WERI-Rb-1 (cell line): ENCODE measurements at regions not wholly inside any gene's neighbourhood (a gene's known extent, or its start where the extent isn't known, plus 50 kb on each side); places are given as distances from the start of the nearest gene placed in this dataset.

Experiments
- DNase-seq: peaks from one replicate; pipeline ENCODE4 v3.0.0-alpha.2; 2020
- H3K27ac ChIP-seq: fragments of 250-450 bp; sonication (Bioruptor Pico); 2 replicates; pipeline ENCODE4 v1.5.1; 2020; ENCODE audit warnings: mild to moderate bottlenecking, moderate library complexity
- H3K27me3 ChIP-seq: fragments of 250-450 bp; sonication (Bioruptor Pico); 2 replicates; pipeline ENCODE4 v1.5.1; 2021; ENCODE audit warnings: mild to moderate bottlenecking, low read depth, moderate library complexity; ENCODE audit not compliant: insufficient read depth, severe bottlenecking
- H3K36me3 ChIP-seq: fragments of 250-450 bp; sonication (Bioruptor Pico); 2 replicates; pipeline ENCODE4 v1.5.1; 2020; ENCODE audit warnings: mild to moderate bottlenecking, moderate library complexity
- H3K4me3 ChIP-seq: 2 replicates; pipeline ENCODE4 v1.5.1; 2011; ENCODE audit warnings: low read depth, mild to moderate bottlenecking, control low read depth, low read length
- H3K9me3 ChIP-seq: fragments of 250-450 bp; sonication (Bioruptor Pico); 2 replicates; pipeline ENCODE4 v1.5.1; 2021; ENCODE audit warnings: mild to moderate bottlenecking, moderate library complexity; ENCODE audit not compliant: severe bottlenecking
- CTCF ChIP-seq: IDR thresholded peaks from 2 replicates; pipeline ENCODE4 v1.5.1; 2011; ENCODE audit warnings: low read depth, mild to moderate bottlenecking, control low read depth, inconsistent platforms, low read length

- H3K27me3 ChIP-seq: no peaks in the 10 kb centered on the region
- H3K27ac ChIP-seq: no peak overlapping the region
- no peaks in the 10 kb centered on the region for H3K9me3 ChIP-seq
- H3K4me3 ChIP-seq: no peak overlapping the region
- DNase-seq: no peak
- no peak for TF ChIP-seq CTCF
- H3K36me3 ChIP-seq: no peaks in the 10 kb centered on the region
Observed at GRCh38 chr14:81802341-81802740, 268.7 kb upstream of the SEL1L start.

GRCh38 chr14:81805785-81806184 lies 272.1 kb upstream of the SEL1L start:
- no peak for TF ChIP-seq CTCF
- no peaks in the 10 kb centered on the region for H3K27me3 ChIP-seq
- no peaks in the 10 kb centered on the region for H3K36me3 ChIP-seq

DNA sequence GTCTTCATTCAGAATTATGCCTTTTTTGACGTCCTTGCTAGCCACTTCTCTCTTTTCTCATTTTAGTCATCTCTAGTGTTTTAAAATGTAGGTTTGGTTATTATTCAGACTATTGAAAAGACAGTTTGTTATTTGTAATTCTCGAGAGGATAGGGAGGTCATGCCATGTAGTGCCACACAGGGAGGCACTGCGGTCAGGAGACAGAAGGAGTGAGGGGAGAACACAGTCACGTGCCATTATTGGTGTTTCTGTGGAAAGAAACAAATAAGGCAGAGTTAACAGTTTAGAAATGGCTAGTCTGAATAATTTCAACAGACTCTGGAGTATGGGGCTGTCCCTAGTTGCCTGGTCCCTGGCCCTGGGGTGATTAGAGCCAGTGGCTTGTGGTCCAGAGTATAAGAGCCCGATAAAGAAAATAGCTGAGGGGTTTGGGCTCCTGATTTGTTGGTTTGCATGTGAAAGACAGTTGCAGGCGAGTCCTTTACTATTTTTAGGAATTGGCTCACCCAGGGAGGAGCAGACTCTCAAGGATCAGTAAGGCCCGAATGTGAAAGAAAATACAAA lies 278.1 kb upstream of the SEL1L start:
- Histone ChIP-seq H3K9me3 (no peaks in the 10 kb centered on the region), H3K36me3 (no peaks in the 10 kb centered on the region), H3K27ac (no peak overlapping the region), H3K27me3 (no peaks in the 10 kb centered on the region), H3K4me3 (no peak overlapping the region)
- no peak for DNase-seq
- no peak for TF ChIP-seq CTCF

More at GRCh38 chr14:81805785-81806184, 272.1 kb upstream of the SEL1L start:
- H3K9me3 ChIP-seq: no peaks in the 10 kb centered on the region
- no peak for DNase-seq
- no peak overlapping the region for H3K27ac ChIP-seq
- H3K4me3 ChIP-seq: no peak overlapping the region

- no peak overlapping the region for H3K27ac ChIP-seq
- no peak overlapping the region for H3K4me3 ChIP-seq
- peaks cover 14% of the 10 kb centered on the region for H3K9me3 ChIP-seq
- no peaks in the 10 kb centered on the region for H3K27me3 ChIP-seq
- no peak for TF ChIP-seq CTCF
- no peaks in the 10 kb centered on the region for H3K36me3 ChIP-seq
- no peak for DNase-seq
Observed at GRCh38 chr14:81818271-81818670, 284.6 kb upstream of the SEL1L start.

GRCh38 chr14:81819344-81819743 lies 285.7 kb upstream of the SEL1L start:
- peaks cover 14% of the 10 kb centered on the region for H3K9me3 ChIP-seq
- H3K4me3 ChIP-seq: no peak overlapping the region
- DNase-seq: no peak
- H3K27ac ChIP-seq: no peak overlapping the region
- H3K27me3 ChIP-seq: no peaks in the 10 kb centered on the region
- no peaks in the 10 kb centered on the region for H3K36me3 ChIP-seq
- TF ChIP-seq CTCF: no peak

DNA sequence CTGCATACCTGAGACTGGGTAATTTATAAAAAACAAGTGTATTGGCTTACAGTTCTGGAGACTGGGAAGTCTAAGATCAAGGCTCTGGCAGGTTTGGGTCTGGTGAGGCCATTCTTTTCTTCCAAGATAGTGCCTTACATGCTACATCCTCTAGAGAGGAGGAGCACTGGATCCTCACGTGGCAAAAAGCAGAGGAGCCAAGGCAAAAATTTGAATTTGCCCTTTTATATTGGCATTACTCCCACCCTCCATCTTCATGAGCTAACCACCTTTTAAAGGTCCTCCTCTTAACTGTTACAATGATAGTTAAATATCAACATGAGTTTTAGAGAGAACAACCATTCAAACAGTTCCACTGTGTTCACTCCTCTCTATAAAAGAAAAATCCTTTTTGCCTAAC lies 286.3 kb upstream of the SEL1L start:
- H3K9me3 ChIP-seq: peaks cover 14% of the 10 kb centered on the region
- no peaks in the 10 kb centered on the region for H3K36me3 ChIP-seq
- no peak for DNase-seq
- no peak for TF ChIP-seq CTCF
- no peaks in the 10 kb centered on the region for H3K27me3 ChIP-seq
- H3K4me3 ChIP-seq: no peak overlapping the region
- no peak overlapping the region for H3K27ac ChIP-seq
